Testis (tissue), 2 donors: ENCODE measurements at regions not wholly inside any gene's neighbourhood (a gene's known extent, or its start where the extent isn't known, plus 50 kb on each side); places are given as distances from the start of the nearest gene placed in this dataset.

Source experiments
- DNase-seq: peaks from one replicate; pipeline ENCODE4 v3.0.0-alpha.2; 2019
- H3K27ac ChIP-seq, 2 donors: fragments of 200-600 bp; sonication (generic); one replicate each; pipeline ENCODE4 v1.5.1; 2019
- H3K27me3 ChIP-seq: fragments of 200-600 bp; sonication (generic); one replicate; pipeline ENCODE4 v1.5.1; 2019
- H3K36me3 ChIP-seq: fragments of 200-600 bp; sonication (generic); one replicate; pipeline ENCODE4 v1.5.1; 2017; ENCODE audit warnings: low read depth; ENCODE audit errors: missing control alignments
- H3K4me1 ChIP-seq: fragments of 200-600 bp; sonication (generic); one replicate; pipeline ENCODE4 v1.5.1; 2019
- H3K4me3 ChIP-seq, 2 donors: fragments of 200-600 bp; sonication (generic); one replicate each; pipeline ENCODE4 v1.5.1; 2017 to 2019
- H3K9me3 ChIP-seq: fragments of 200-600 bp; sonication (generic); one replicate; pipeline ENCODE4 v1.5.1; 2017
- POLR2A ChIP-seq: fragments of 450-650 bp; IDR thresholded peaks from one replicate; pipeline ENCODE4 v1.6.1; 2017; ENCODE audit warnings: antibody characterized with exemption, mild to moderate bottlenecking, moderate library complexity
- WGBS, 2 donors: methylation state at CpG; one replicate each; pipeline ENCODE4 v1.1.5; 2018; 5-methylcytosine and 5-hydroxymethylcytosine counted together
- intact Hi-C: fragments of 100-400 bp; cut with DNase I; formaldehyde crosslinking; loops from one replicate; pipeline ENCODE4 v1.15.1; 2023; ENCODE audit warnings: low total_unique reads
- TF ChIP-seq, protein P1 (sequence below), 3 experiments: fragments of 450-650 bp in 2 of 3; fragments of 200-600 bp in 1 of 3; sonication (generic) in 1 of 3; IDR thresholded peaks; one replicate each; pipeline ENCODE4 v1.5.1; 2016 to 2019; ENCODE audit warnings: antibody characterized with exemption in 3 of 3, mild to moderate bottlenecking in 2 of 3, moderate library complexity in 1 of 3

DNA sequence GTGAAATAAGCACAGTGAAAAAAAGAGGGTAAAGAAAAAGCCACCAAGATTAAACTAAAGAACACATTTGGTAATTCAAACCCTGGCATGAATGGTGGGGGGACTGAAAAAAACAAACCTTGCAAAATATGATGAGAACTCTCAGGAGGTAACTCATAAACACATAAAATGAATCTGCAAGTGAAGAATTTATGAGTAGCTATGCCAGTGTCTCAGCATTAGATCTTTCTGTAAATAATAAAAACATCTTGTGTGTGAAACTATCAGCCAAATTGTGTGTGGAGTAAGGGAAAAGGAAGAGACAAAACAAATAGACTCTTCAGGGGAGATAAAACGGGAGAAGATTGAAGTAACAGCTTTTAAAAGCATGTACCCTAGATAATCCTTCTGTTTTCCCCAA, 129.6 kb upstream of the SPEF2 start:
- H3K36me3 ChIP-seq, result no peaks in the 10 kb centered on the region

DNA sequence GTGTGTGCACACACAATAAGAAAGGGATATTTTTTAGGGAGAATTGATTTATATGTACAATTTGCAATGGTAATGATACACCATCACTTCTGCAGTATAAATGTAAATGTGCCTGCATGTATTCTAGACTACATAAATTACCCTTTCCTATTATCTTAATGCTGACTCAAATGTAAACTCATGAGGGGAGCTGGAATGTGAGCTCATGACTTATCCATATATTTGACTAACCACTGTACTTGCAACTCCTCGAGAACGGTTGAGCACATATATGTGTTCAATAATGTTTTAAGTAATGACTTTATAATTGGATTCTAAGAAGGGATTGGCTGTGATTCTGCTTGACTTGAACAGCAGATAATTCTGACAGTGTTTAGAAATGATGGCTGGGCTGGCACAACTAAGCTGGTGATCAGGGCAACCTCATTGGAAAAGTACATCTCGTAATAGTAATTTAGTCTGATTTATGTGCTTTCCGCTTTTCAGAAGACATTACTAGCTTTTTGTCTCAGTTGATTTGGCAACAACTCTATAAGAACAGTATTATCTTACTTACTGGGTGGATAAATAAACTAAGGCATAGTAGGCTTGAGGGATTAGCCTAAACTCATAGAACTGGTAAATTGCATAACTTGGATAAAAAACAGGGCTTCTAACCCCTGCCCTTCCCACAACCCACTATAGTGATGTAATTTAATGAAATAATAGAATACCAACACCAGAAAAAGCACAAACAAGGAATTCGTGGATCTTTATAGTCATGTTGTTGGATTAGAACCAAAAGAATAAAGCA, 130.2 kb upstream of the SPEF2 start:
- Histone ChIP-seq H3K36me3 (no peaks in the 10 kb centered on the region), H3K4me1 (no peaks in the 10 kb centered on the region), H3K9me3 (no peaks in the 10 kb centered on the region), H3K27ac (no peak overlapping the region), H3K27me3 (no peaks in the 10 kb centered on the region), H3K4me3 (no peak overlapping the region)
- TF ChIP-seq, protein P1, sequence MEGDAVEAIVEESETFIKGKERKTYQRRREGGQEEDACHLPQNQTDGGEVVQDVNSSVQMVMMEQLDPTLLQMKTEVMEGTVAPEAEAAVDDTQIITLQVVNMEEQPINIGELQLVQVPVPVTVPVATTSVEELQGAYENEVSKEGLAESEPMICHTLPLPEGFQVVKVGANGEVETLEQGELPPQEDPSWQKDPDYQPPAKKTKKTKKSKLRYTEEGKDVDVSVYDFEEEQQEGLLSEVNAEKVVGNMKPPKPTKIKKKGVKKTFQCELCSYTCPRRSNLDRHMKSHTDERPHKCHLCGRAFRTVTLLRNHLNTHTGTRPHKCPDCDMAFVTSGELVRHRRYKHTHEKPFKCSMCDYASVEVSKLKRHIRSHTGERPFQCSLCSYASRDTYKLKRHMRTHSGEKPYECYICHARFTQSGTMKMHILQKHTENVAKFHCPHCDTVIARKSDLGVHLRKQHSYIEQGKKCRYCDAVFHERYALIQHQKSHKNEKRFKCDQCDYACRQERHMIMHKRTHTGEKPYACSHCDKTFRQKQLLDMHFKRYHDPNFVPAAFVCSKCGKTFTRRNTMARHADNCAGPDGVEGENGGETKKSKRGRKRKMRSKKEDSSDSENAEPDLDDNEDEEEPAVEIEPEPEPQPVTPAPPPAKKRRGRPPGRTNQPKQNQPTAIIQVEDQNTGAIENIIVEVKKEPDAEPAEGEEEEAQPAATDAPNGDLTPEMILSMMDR (IDR thresholded peaks at IDR 0.05), result no peak
- DNase-seq, result no peak
- intact Hi-C loops, result no loop called here
- 61 to 63% methylated on average over 5 of the region's 5 CpGs for WGBS, 2 donors

More for the DNA sequence above, 129.6 kb upstream of the SPEF2 start:
- Histone ChIP-seq H3K27me3 (no peaks in the 10 kb centered on the region), H3K4me1 (no peaks in the 10 kb centered on the region), H3K27ac (no peak overlapping the region), H3K9me3 (no peaks in the 10 kb centered on the region), H3K4me3 (no peak overlapping the region)
- TF ChIP-seq, protein P1 (IDR thresholded peaks at IDR 0.05), result no peak
- no peak for TF ChIP-seq POLR2A
- intact Hi-C loops, result no loop called here
- 30 to 42% methylated on average over 1 of the region's 1 CpG for WGBS, 2 donors
- no peak for DNase-seq

DNA sequence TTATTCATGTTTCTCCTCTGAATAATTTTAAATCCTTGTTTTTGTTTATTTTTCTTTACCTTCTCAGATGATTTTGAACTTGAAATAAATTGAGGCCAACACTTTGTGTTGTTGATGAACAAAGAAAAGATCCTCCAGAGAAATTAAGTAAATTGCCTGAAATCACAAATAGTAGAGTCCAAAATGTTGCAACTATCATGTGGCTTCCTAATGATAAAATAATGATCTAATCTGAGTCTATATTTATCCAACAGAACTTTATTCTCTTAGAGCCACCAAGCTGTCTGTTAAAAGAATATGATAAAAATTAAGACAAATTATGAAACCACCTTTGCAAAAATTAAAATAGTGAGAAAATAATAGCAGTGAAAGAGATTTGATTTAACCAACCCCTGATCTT, 132.2 kb upstream of the SPEF2 start:
- Histone ChIP-seq H3K36me3 (no peaks in the 10 kb centered on the region), H3K9me3 (no peaks in the 10 kb centered on the region), H3K27me3 (no peaks in the 10 kb centered on the region), H3K4me1 (no peaks in the 10 kb centered on the region), H3K27ac (no peak overlapping the region), H3K4me3 (no peak overlapping the region)
- intact Hi-C loops, result no loop called here
- TF ChIP-seq, protein P1 (IDR thresholded peaks at IDR 0.05), result no peak
- no peak for TF ChIP-seq POLR2A
- no peak for DNase-seq

DNA sequence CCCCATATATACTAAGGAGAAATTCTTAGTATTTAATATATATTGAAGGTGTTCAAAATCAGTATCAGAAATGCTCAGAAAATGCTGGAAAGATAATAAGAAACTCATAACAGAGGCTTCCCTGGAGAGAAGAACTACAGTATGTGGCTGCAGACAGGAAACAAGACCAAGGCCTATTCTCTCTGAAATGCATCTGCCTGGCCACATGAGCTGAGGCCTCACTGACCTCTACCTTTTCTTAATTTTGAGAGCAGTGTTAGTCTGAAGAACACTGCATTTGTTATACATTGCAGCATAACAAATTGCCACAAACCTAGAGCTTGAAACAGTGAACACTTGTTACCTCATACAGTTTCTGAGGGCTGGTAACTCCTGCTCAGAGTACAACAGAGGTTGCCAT, 133.4 kb upstream of the SPEF2 start:
- TF ChIP-seq, protein P1 (IDR thresholded peaks at IDR 0.05), result no peak
- TF ChIP-seq POLR2A, result no peak
- H3K36me3 ChIP-seq, result no peaks in the 10 kb centered on the region
- no peaks in the 10 kb centered on the region for H3K9me3 ChIP-seq
- intact Hi-C loops, result no loop called here
- no peaks in the 10 kb centered on the region for H3K27me3 ChIP-seq
- no peak overlapping the region for H3K4me3 ChIP-seq
- no peaks in the 10 kb centered on the region for H3K4me1 ChIP-seq
- no peak for DNase-seq
- H3K27ac ChIP-seq, result no peak overlapping the region

DNA sequence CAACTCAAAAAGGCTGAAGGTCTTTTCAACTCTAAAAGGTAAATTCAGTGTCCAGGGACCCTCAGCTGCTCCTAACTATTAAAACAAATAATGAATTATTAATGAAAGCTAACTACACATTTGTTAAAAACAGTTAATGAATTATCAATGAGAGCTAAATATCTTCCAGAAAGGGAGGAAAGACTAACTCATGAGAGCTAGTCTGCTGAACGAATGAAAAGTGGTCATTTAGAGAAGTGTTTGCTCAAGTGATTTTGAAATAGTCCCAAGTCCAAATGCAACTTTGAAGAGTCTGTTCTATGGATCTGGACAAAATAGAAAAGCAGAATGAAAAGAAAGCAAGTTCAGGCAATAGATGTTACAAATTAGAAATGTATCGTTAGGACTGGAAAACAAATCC, 133.9 kb upstream of the SPEF2 start:
- Histone ChIP-seq H3K36me3 (no peaks in the 10 kb centered on the region), H3K27ac (no peak overlapping the region), H3K9me3 (no peaks in the 10 kb centered on the region), H3K4me1 (no peaks in the 10 kb centered on the region), H3K4me3 (no peak overlapping the region), H3K27me3 (no peaks in the 10 kb centered on the region)
- intact Hi-C loops, result no loop called here
- WGBS, 2 donors, result 39 to 45% methylated on average over 2 of the region's 2 CpGs
- no peak for DNase-seq
- TF ChIP-seq POLR2A, result no peak
- TF ChIP-seq, protein P1 (IDR thresholded peaks at IDR 0.05), result no peak
